ENCODE measurements at regions not wholly inside any gene's neighbourhood (a gene's known extent, or its start where the extent isn't known, plus 50 kb on each side); places are given as distances from the start of the nearest gene placed in this dataset.

GRCh38 chr20:48419173-48419572 is 408.6 kb downstream of the PREX1 start:
- TF ChIP-seq SUZ12 (IDR thresholded peaks at IDR 0.05; ENCODE audit: extremely low read depth, insufficient read depth, insufficient read length) (no peak), YY1 (IDR thresholded peaks at IDR 0.05; ENCODE audit: insufficient read depth, insufficient read length) (no peak)
